ENCODE measurements at regions not wholly inside any gene's neighbourhood (a gene's known extent, or its start where the extent isn't known, plus 50 kb on each side); places are given as distances from the start of the nearest gene placed in this dataset.

GRCh38 chr10:3902054-3902808 is 117.2 kb upstream of the KLF6 start:
- DNase-seq (ENCODE audit: low read depth) = no peak

DNA sequence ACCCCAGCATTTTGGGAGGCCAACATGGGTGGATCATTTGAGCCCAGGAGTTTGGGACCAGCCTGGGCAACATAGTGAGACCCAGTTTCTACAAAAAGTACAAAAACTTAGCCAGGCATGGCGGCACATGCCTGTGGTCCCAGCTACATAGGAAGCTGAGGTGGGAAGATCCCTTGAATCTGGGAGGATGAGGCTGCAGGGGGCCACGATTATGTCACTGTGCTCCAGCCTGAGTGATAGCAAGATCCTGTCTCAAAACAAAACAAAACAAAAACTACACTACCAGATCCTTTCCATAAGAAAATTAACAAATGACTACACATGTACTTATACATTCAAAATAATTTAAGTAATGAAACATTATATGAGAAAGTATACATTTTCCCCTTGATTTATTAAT is 116.4 kb upstream of the KLF6 start:
- no peak for DNase-seq (ENCODE audit: low read depth)

GRCh38 chr10:3900391-3900790 is 115.4 kb upstream of the KLF6 start:
- DNase-seq (ENCODE audit: low read depth) = no peak

GRCh38 chr10:3898821-3899220 is 113.8 kb upstream of the KLF6 start:
- DNase-seq (ENCODE audit: low read depth) = no peak

GRCh38 chr10:3897156-3897555 is 112.1 kb upstream of the KLF6 start:
- DNase-seq (ENCODE audit: low read depth) = no peak

GRCh38 chr10:3896161-3896560 is 111.2 kb upstream of the KLF6 start:
- no peak for DNase-seq (ENCODE audit: low read depth)

- DNase-seq (ENCODE audit: low read depth) = no peak
These were observed 110.1 kb upstream of the KLF6 start for GRCh38 chr10:3895045-3895631.

DNA sequence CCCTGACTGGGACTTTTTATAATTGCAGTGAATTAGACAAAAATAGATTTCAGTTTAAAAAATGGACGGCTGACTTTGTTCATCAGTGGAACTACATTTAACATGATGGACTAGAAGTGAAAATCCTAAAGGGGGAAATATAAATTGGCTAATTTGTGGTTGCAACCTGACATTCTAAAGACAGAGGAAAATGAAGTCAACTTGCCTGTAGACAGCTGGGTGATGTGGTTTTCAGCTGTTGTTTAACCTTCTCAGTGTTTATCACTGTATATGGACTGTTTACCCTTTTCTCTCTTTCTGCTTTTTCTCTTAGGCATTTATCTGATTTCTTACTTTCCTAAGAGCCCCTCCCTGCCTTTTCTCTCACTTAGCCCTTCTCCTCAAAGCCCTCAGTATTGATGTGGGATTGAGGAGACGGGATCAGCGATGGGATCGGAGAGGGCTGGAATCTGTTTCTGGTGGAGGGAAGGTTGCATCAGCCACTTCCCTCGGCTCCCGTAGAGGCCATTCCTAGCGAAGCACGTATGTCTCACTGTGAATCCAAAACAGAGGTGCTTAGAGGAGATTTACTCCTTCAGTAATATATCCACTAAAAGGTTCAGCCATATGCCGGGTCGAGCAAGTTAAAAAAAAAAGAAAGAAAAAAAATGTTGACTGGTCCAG is 109.0 kb upstream of the KLF6 start:
- no peak for DNase-seq (ENCODE audit: low read depth)

DNA sequence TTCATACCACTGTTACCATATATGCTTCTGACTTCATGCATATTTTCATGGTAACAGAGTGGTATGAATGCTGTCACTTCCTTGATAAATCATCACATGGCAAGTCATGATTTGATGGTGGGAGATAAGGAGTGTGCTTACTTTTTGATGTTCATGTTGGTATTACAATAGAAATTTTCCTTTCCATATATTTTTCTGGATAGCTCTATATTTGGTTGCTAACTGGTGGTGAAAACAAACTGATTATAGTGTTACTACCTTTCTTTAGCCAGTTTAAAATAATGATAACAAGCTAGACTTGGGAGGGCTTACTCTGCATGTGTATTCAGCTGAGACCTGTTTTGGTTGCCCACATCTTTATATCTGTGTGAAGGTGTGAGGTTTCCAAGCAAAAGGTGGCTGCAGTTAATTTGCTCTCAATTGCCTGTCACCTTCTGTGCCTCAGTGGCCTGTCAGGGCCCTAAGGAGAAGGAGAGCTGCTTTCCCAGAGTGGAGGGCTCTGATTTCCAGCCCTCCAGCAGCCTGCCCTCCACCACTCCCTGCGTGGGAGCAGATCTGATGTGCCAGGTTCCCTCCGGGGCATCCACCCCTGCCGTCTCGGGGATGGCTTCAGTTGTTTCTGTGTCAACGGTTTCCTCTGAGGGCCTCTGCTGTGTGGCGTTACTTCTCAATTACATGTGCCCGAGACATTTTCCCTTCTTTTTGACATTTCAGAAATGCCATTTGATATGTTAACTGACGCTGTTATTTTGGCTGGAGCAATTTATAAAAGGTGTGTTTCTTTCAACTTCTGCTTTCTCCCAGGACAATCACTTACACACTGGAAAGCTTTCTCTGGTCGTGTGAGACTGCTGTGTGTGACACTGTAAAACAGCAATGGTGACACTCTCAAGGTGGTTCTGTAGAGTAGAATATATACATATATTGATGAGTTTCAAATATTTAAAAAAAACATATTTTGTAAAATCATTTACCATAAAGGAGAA is 107.7 kb upstream of the KLF6 start:
- DNase-seq (ENCODE audit: low read depth) = no peak

GRCh38 chr10:3891396-3891795 is 106.4 kb upstream of the KLF6 start:
- no peak for DNase-seq (ENCODE audit: low read depth)

- DNase-seq (ENCODE audit: low read depth) = no peak
These were observed 105.8 kb upstream of the KLF6 start for GRCh38 chr10:3890602-3891352.

- DNase-seq (ENCODE audit: low read depth) = no peak
These were observed 105.0 kb upstream of the KLF6 start for GRCh38 chr10:3889961-3890522.

DNA sequence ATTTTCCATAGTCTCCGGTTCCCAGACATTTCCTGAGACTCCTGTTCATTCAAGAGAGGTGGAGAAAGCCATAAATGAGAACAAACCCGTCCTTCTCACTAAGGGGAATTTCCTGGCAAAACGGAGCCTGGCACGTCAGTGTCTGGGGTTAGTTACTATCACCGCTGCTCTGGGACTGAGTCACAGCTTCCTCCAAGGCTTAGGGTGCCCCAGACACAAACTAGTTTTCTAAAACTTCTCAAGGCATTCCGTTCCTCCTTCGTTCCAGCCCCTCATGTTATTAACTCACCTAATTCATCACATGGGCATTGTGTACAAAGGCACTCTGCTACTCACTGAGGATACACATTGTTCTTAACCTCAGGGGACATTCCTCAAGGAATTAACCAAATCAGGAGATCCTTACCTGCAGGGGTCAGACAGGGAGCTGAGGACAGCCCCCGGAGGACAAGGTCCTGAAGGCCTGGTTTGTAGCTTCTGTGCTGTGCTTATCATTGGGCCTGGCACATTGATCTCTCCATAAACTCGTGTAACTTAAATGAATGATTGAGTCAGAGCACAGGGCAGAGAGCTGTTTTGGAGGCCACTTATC is 103.0 kb upstream of the KLF6 start:
- peak; percentile 82 for DNase-seq (ENCODE audit: low read depth)

GRCh38 chr10:3887404-3887803 is 102.4 kb upstream of the KLF6 start:
- no peak for DNase-seq (ENCODE audit: low read depth)

- DNase-seq (ENCODE audit: low read depth) = peak; percentile 64
These were observed 101.7 kb upstream of the KLF6 start for GRCh38 chr10:3886641-3887251.

DNA sequence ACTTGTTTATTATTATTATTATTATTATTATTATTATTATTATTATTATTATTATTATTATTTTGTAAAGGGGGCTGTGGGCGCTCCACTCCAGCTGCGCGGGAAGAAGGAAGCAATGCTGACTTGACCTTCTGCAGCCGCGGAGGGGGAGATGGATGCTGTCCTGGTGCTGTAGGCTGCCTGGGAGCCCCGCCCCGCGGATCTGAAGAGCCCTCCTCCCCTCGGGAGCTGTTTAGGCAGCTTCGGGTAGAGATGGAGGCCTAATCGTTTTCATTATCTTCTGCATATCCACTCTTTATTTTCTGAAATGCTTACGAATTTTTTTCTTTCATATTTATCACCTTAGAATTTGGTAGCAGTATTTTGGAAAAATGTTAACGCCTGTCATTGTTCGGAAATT is 101.2 kb upstream of the KLF6 start:
- no peak for DNase-seq (ENCODE audit: low read depth)

DNA sequence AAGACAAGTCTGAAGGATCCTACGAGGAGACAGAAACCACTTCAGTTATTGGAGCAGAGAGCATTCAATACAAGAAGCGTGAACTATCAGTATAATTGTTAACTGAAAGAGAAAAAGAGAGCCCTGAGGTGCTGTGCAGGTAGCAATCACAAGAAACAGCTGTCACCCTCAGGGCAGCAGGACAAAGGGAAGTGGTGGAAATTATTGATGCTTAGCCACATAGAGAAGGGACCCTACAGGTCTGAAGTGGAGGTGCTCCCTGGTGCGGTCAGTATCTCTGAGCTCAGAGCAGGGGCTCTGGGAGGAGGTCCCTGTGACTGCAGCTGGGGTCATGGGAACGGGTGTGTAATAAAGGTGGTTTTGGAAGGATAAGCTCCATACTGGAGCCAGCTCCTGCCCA is 97.8 kb upstream of the KLF6 start:
- DNase-seq (ENCODE audit: low read depth) = no peak

DNA sequence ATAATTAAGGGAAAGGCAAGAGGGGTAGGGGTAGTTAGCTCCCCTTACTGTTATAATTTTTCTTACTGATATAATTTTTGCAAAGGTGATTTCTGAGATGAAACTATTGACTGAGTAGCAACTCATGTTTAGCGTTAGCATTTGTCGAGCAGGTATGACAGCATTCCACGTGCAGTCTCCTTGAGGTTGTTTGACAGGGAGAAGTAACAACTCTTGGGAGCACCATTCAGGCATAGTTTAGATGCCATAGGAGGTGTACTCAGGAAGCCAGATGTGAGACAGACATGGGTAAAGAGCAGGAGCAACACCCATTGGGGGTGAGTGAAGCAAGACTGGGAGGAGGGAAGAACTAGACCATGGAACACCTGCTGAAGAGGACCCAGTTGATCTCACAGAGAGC is 96.6 kb upstream of the KLF6 start:
- DNase-seq (ENCODE audit: low read depth) = no peak

DNA sequence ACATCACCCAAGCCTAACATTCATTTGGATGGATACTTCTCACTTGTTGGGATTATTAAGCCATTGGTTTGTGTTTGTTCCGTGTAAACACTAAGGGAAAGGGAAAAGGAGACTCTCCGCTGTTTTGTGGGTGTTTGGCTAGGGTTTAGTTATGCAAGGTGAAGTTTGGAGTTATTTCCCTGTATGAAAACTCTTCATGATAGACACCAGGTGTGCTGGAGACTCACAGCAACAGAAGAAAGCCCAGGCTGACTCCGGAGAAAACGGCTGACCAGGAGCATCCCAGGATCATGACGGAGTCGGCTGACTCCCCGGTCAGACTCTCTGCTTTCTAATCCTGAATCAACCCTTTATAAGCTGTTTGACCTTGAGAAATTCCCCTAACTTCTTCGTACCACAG is 94.1 kb upstream of the KLF6 start:
- no peak for DNase-seq (ENCODE audit: low read depth)

Data from GM04504 (cell line).